HG03045 (cell line): ENCODE measurements at regions not wholly inside any gene's neighbourhood (a gene's known extent, or its start where the extent isn't known, plus 50 kb on each side); places are given as distances from the start of the nearest gene placed in this dataset.

Experiments
- ATAC-seq: cut with Tn5 transposase; IDR thresholded peaks from one replicate; pipeline ENCODE4 v1.9.1; 2021; ENCODE audit warnings: mild to moderate bottlenecking, moderate library complexity; ENCODE audit not compliant: unreplicated experiment

DNA sequence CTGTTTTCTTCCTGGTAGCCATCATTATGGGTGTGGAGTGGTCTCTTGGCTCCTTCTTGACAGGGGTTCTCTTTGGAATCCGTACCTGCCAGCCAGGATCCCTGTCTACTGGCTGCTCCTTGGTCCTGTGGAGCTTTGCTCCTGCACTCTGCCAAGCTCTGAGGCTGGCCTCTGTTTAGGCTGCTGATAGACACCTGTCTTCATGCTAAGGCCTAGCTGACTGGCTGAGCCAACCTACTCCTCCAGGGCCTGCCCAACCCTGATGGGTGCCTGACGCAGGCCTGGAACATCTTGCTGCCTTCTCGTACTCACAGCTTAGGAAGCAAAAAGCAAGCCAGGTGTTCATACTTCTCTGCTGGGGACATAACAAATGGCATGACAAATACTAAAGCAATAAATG is 333.6 kb upstream of the ZNF32 start:
- ATAC-seq = no peak

DNA sequence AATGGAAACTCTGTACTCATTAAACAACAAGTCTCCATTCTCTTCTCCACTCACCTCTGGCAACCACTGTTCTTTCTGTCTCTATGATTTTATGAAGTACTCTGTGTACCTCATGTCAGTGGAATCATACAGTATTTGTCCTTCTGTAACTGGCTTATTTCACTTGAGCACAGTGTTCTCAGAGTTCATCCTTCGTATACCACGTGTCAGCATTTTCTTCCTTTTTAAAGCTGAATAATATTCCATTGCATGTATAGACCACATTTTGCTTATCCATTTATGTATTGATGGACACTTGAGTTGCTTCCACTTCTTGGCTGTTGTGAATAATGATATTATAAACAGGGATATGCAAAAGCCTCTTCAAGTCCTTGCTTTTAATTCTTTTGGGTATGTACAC is 333.0 kb upstream of the ZNF32 start:
- no peak for ATAC-seq

DNA sequence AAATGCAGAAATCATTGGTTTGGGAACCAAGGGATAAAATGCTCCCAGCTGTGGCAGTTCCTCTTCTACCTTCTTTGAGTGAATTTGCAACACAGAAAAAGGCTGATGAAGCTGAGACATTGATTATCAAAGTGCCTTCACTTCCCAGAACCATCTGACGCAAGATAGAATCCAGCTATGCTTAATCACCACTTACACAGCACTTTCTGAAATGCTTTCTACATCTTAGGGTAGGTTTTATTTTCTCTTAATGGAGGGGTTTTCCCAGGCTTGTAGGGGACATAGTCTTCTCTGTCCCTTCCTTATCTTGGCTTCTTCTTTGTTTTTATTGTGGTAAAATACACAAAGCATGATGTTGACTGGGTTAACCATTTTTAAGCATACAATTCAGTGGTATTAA is 332.6 kb upstream of the ZNF32 start:
- ATAC-seq = no peak

DNA sequence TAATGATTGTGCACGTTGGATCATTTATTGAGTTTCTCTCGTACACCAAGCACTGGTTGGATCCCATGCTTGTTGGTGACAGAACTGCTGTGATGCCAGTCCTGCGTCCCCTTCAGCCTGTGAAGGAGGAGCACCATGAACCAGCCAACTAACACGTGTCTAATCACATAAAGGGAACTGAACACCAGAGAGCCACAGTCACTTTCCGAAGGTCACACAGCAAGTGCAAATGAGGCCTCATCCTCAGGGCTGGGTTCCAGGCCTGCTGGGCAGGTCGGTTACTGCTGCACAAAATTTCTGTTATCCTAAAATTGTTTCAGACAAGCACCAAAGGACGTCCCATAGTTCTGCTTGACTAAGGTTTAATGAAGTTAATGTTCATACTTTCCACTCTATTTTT is 332.0 kb upstream of the ZNF32 start:
- ATAC-seq = no peak

DNA sequence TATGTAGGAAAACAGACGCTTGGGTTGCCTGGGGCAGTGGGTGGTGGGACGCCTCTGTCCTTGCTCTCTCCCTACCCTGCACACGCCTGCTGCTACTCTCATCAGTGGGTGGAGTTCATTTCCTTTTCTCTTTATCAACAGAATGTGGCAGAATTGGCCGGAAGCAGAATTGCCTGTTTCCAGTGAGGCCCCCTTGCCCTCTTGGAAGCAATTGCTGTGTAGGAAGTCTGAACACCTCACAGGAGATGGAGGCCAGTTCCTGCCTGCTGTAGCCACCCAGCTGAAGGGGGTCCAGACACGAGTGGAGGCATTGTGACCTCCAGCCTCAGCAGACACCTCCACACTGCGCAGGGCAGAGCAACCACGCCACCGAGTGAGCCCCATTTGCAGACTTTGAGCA is 331.6 kb upstream of the ZNF32 start:
- no peak for ATAC-seq

DNA sequence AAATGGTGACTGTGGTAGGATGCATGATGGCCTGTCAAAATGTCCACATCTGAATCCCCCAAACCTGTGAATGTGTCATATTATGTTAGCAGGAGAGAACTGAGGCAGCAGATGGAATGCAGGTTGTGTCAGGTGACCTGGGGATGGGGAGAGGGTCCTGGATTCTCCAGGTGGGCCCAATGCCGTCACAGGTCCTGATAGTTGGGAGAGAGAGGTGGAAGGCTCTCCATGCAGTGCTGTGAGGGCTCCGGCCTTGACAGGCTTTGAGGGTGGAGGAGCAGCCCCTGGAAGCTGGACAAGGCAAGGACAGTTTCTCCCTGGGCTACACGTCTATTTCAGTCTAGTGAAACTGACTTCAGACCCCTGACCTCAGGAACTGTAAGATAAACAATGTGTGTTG is 330.9 kb upstream of the ZNF32 start:
- no peak for ATAC-seq

DNA sequence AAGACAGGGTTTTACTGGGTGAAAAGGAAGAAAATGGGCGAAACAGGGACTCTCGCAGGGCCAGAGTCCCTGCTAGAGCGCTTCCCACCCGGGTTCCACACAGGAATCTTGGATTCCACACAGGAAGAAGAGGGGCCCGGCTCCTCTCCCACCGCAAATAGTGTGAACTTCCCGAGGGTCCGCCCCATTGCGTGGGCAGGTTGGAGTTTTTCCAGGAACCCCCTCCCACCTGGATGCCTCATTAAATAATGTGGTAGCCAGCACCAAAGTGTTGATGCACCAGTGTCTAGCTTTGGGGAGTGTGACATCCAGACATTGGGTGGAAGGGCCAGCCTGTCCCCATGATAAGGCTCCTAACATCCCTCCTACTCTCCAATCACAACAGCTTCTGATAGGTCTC is 330.3 kb upstream of the ZNF32 start:
- no peak for ATAC-seq

DNA sequence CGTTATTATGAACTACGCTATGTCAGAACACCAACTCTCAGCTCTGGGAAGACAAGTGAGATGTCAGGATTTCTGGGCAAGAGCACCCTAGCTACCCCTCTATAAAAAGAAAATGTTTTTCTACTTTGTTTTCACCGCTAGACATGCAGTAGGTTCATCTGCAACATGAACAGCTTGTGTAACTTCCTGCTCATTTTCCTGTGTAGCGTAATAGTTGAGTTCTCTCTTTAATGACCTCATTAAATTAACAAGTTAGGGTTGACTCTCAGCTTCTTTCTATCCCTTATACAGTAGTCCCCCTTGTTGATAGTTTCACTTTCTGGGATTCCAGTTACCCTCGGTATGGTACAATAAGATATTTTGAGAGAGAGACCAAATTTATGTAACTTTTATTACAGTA is 329.4 kb upstream of the ZNF32 start:
- no peak for ATAC-seq

DNA sequence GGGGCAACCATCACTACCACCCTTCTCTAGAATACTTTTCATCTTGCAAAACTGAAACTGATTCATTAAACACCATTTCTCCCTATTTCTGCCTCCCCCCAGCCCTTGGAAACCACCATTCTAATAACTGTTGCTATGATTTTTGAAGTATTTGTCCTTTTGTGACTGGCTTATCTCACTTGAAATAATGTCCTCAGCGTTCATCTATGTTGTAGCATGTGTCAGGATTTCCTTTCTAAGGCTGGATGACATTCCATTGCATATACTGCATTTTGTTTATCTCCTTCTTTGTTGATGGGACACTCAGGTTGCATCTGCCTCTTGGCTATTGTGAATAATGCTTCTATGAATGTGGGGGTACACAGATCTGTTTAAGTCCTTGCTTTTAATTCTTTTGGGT is 327.6 kb upstream of the ZNF32 start:
- ATAC-seq = no peak

DNA sequence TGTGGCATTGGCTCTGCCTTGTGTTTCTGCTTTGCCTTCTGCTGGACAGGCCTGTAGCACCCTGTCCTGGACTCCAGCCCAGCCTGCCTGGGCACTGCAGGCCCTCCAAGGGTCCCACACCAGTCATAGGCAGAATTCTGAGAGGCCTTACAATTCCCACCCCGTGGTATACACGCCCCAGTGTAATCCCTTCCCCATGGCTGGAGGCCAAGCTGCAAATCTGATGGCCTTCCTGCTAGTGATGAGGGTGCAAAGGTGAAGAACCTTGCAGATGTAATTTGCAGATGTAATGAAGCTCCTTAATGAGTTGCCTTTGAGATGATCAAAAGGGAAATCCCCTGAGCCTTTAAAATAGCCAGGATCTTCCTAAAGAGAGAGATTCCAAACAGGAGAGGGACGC is 325.1 kb upstream of the ZNF32 start:
- ATAC-seq = no peak

DNA sequence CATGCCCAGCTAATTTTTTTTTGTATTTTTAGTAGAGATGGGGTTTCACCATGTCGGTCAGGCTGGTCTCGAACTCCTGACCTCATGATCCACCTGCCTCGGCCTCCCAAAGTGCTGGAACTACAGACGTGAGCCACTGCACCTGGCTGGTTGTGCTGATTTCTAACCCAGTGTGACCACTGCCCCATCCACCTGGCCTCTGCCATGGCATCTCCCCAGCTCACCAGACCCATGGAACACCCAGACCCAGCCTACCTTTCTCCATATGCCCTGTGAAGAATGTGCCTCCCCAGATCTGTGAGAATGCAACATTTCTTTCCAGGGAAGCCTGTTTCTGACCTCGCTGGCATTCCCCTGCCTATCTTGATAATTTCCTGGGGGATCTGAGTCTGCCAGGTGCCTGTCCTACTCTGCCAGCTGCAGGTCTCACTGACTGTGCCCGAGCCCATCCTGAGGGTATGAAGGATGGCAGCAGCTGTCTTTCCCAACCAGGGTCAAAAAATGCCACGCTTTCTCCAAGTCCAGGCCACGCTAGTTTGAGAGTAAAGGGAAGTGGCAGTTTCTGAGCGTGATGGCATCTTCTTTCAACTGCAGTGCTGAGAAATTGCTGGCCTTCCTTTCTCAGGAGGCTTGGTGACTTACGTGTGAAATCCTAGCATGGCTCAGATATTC is 324.4 kb upstream of the ZNF32 start:
- ATAC-seq = no peak

DNA sequence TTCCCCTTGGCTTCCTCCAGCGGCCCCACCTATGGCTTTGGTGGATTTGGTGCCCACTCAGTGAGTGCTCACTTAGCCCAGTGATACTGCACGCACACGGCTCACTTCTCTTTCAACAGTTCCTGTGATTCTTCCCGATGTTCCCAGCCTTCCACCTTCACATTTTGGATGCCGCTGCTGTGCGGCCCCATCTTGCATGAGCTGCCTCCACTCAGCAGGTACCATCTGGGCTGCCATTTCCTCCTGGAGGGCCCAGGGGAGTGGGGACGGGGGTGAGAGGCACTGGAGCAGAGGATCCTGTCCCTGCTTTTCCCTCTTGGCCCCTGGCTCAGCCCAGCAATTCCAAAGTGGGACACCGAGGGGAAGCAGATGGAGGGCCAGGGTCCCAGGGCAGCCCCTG is 323.3 kb upstream of the ZNF32 start:
- no peak for ATAC-seq

DNA sequence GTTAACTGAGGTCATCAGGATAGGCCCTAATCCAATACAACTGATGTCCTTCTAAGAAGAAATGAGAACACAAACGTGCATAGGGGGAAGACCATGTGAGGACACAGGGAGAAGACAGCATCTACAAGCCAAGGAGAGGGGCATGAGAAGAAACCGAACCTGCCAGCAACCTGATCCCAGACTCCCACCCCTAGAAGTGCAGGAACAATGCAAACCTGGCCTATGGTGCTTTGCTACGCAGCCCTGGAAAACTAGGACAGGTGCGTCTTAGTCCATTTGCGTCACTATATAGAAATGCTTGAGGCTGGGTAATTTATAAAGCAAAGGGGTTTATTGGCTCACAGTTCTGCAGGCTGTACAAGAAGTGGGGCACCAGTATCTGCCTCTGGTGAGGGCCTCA is 322.6 kb upstream of the ZNF32 start:
- ATAC-seq = no peak

DNA sequence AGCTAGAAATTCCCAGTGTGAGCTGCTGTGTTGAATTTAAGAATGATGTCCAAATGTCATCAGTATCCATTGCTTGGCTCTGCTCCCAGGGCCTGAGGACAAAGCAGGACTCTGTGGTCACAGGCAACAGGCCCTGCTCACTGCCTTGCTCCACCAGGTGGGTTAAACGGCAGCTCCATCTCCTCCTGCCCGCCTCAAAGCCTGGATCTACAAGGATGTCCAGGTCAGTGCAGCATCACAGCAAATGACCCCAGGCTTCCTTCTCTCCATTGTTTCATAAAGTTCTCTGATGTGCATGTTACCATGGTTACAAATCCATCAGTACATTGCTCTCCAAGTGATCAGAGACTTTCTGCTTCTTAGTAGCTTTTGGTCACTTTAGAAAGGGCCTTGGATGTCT is 322.0 kb upstream of the ZNF32 start:
- no peak for ATAC-seq

DNA sequence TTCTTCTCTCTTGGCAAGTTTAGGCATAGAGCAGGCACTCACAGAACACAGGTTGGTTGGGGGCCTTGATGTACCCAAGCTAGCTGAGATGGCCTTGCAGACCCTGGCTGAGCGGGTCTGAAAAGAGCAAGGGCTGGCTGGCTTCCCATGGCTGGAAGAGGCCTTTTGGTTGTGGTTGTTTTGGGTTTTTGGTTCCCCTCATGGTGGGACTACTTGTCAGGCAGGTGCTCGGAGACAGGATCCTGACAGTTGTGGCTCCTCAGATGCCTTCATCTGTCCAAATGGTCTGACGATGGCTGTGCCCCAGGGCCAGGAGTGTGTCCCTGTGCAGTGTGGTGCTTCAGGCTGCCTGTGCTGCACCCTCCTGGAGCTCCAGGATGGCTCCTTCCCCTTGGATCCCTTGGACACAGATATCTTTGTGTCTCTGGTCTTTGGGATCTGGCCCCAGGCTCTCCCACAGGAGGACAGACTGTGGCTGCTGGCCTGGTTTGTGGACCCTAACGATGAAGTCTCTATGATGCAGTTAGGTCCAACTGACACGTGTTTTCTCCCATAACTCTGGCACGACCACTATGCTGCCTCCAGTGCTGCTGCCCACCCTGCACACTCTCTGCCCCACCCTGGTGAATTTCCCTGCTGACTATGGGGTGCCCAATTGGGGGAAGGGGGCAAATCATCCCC is 321.5 kb upstream of the ZNF32 start:
- ATAC-seq = no peak

DNA sequence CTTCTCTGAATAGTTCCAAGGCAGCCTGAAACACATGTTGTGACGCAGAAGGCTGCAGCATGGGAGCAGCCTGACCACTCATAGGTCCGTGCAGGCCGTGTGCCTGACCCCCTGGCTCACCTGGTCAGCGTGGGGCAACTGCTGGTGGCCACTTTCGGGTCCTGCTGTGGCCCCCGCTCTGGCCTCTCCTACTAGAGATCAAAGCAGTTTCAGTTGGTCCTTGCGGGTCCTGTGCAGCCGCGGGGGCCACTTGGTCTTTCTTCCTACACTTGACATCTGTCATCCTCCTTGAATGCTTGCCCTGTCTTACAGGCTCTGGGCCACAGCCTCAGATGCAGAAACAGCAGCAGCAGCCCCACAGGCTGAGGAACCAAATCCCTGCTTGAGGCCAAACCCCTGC is 320.8 kb upstream of the ZNF32 start:
- ATAC-seq = no peak

DNA sequence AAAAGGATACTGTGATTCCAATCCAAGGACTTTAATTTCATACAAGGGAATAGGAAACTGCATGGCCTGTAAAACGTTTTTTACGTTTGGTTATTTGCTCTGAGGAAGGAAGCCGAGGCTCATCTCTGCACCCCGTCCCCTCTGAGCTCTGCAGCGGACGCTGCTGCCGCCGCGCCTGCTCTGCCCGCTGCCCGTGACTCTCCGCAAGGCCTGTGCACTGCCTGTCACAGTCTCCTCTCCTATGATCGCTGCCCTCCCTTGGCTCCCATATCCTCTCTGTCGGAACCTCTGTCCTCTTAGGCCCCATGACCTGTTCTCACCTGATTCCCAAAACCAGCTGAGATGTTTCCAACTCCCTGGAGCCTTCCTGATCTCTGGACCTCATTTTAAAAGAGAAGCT is 320.3 kb upstream of the ZNF32 start:
- ATAC-seq = no peak

DNA sequence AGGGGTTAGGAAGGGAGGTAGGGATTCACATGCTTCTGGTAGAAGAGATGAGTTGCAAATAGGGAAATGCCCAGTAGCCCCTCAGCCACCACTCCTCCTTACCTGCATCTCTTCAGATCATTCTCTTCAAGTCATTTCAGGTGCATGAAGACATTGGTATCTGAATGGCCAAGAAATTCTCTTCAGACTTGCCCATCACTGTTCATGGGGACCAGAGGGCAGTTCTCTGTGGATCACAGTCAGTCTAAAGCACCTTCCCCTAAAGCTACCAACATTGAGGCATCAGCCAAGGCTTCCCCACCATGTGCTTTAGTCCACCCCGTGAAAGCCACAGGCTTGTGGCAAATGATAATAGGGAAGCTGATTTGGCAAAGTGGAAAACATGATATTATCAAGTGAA is 319.4 kb upstream of the ZNF32 start:
- ATAC-seq = no peak

DNA sequence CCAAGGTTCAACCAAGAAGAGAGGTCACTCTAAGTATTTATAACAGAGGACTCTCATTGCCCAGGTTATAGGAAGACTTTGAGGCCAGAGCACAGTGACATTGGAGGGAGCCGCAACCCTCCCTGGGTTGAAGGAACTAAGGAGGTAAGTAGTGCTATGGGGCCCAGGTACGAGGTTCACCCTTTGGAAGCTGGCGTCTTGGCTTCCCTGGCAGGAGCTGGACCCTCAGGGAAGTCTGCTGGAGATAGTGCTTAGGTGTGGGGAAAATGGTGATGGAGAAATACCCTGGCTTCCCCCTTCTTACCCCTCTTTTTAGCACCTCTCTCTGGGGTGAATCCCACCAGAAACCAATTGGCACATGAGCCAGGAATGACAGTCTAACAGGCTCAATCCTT is 317.9 kb upstream of the ZNF32 start:
- no peak for ATAC-seq

DNA sequence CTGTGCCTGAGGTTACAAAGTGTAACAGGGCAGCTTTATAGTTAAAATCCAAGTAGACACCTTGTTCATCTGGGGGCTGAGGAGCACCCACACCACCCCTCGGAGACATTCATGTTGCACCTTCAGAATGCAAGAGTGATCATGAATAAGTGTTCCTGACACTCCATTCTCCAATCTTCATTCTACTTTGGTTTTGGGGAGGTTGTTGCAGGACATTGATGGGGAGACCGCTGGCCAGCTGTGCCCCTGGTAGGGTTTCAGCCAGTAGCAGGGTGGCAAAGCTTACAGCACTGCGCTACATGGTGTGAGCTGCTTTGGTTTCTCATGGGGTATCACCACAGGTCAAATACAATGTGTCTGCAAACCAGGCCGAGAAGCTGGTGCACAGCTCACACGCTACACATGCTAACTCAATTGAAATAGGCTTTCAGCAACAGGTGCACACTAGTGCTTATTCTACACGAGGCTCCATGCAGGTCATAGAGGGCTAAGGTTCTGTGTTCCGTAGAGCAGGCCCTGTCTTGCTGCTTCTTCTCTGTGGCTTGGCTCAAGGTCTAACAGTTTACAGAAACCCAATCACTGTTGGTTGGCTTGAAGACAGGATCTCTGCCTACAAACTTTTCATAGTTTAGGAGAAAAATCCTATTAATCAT is 317.4 kb upstream of the ZNF32 start:
- no peak for ATAC-seq

DNA sequence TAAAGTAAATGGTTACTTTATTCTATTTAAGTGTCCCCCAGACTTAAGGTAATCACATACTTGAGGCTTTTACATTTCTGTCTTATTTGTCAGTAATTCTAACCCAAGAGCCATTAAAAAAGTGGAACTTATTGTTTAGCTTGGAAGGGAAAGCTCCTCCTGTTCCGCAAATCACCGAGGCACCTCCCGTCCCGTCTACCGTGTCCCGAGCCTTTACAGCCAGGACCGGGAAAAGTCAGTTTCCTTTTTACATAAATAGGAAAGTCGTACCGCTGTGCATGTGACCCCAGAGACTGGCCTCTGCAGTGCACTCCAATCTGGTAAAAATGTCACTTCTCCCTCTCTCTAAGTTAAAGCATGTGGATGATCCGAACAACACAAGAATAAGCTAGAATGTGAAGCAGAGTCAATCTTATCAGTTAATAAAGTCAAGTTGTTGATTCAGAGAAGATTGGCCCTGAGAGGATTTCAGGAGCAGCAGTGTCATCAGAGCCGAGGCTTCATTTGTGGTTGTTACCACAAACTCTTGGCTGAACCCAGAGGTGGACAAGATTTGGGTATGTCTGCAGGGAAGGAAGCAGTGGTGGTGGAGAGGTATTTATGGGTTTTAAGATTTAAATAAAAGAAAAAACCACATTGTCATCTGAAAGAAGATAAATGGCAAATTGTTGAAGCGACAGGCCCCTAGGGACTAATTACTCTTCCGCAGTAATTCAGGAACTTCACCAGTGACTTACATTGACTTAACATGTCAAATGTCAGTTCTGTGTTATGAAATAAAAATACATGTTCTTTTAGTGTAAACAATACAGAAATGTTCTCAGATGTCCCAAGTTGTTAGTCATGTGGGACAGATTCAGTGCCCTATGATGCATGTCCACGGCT is 316.6 kb upstream of the ZNF32 start:
- no peak for ATAC-seq

DNA sequence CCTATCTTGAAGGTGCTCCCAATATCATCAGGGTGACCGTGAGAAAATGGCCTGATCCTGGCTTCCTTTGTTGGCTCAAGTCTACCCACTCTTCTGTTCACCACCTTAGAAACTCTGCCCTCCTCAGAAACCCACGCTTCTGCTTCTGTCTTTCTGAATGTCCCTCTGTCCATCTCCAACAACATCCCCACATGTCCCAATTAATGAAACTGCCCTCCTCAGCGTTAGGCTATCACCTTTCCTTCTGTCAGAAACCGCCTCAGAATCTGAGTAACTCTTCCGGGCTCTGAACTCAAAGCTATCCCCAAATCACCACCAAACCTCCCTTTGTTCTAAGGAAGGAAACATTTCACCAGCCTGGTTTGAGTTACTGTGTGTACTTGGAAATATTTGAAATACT is 315.8 kb upstream of the ZNF32 start:
- ATAC-seq = no peak
